Spleen (tissue), 7 donors: ENCODE measurements at regions not wholly inside any gene's neighbourhood (a gene's known extent, or its start where the extent isn't known, plus 50 kb on each side); places are given as distances from the start of the nearest gene placed in this dataset.

Experiments used
- CTCF ChIP-seq, 11 experiments: fragments of 200-600 bp in 7 of 11; fragments of 450-650 bp in 4 of 11; sonication (generic) in 4 of 11; IDR thresholded peaks in 8 of 11; conservative IDR thresholded peaks in 3 of 11; 1 replicate in 7 of 11; 2 replicates in 4 of 11; pipeline versions ENCODE4 v1.4.0 to v1.8.0; 2016 to 2021; ENCODE audit warnings: antibody characterized with exemption in 11 of 11, inconsistent platforms in 4 of 11, mild to moderate bottlenecking in 1 of 11
- POLR2A ChIP-seq, 3 donors: fragments of 450-650 bp; IDR thresholded peaks; one replicate each; pipeline ENCODE4 v1.5.1; 2017; ENCODE audit warnings: antibody characterized with exemption in 3 of 3, mild to moderate bottlenecking in 1 of 3
- POLR2AphosphoS5 ChIP-seq, 3 donors: sonication (generic); formaldehyde crosslinking; IDR thresholded peaks; one replicate each; pipeline ENCODE4 v1.5.1; 2017; ENCODE audit warnings: antibody characterized with exemption in 3 of 3
- donor health status: DM: no; HTN: no; CAD: no; lungs with moderate emphysema.
- donor health status: DM: no; HTN: no; CAD: no.
- donor health status: DM: no; HTN: no; CAD: no.

- TF ChIP-seq POLR2A (IDR thresholded peaks at IDR 0.05) (no peak), CTCF (IDR thresholded peaks at IDR 0.05 in 8 of 11, conservative IDR thresholded peaks at IDR 0.05 in 3 of 11) (no peak), POLR2AphosphoS5 (IDR thresholded peaks at IDR 0.05) (no peak)
Observed at GRCh38 chr5:96110300-96110699, 148.6 kb upstream of the ELL2 start.
